GM06990 (cell line): ENCODE measurements at regions not wholly inside any gene's neighbourhood (a gene's known extent, or its start where the extent isn't known, plus 50 kb on each side); places are given as distances from the start of the nearest gene placed in this dataset.

Experiments
- DNase-seq: peaks from one replicate; pipeline ENCODE4 v3.0.0-alpha.2; 2011; ENCODE audit not compliant: insufficient read length; ENCODE audit errors: extremely low read depth
- H3K27me3 ChIP-seq: replicated peaks from 2 replicates; pipeline ENCODE4 v1.6.0; 2011; ENCODE audit warnings: low read length; ENCODE audit not compliant: control insufficient read depth, insufficient read depth
- H3K36me3 ChIP-seq: 2 replicates; pipeline ENCODE4 v1.5.1; 2011; ENCODE audit warnings: low read length; ENCODE audit not compliant: control insufficient read depth, insufficient read depth
- H3K4me3 ChIP-seq: replicated peaks from 2 replicates; pipeline ENCODE4 v1.5.1; 2011; ENCODE audit warnings: low read depth, mild to moderate bottlenecking, control low read depth, low read length
- TF ChIP-seq, protein P1 (sequence below): IDR thresholded peaks from 2 replicates; pipeline ENCODE4 v1.5.1; 2011; ENCODE audit warnings: low read length, control low read depth, mild to moderate bottlenecking, inconsistent platforms; ENCODE audit not compliant: insufficient read depth, poor library complexity, severe bottlenecking

DNA sequence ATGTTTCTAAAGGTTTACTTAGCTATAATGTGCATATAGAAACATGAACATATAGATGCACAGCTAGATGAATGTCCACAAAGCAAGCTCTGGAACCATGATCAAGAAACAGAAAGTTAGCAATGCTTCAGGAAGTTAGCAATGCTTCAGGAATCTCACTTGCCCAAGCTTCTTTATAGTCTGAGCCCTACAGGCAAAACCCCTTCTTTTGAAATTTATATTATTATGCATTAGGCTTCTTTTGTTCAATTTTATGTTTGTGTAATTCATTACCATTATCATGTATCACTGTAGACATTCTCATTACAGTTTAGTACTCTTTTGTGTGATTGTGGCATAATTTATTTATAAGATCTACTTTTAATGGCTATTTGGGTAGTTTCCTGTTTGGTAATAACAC lies 286.4 kb upstream of the BCHE start:
- H3K4me3 ChIP-seq: no peak overlapping the region
- no peaks in the 10 kb centered on the region for H3K36me3 ChIP-seq
- DNase-seq: no peak
- TF ChIP-seq, protein P1, sequence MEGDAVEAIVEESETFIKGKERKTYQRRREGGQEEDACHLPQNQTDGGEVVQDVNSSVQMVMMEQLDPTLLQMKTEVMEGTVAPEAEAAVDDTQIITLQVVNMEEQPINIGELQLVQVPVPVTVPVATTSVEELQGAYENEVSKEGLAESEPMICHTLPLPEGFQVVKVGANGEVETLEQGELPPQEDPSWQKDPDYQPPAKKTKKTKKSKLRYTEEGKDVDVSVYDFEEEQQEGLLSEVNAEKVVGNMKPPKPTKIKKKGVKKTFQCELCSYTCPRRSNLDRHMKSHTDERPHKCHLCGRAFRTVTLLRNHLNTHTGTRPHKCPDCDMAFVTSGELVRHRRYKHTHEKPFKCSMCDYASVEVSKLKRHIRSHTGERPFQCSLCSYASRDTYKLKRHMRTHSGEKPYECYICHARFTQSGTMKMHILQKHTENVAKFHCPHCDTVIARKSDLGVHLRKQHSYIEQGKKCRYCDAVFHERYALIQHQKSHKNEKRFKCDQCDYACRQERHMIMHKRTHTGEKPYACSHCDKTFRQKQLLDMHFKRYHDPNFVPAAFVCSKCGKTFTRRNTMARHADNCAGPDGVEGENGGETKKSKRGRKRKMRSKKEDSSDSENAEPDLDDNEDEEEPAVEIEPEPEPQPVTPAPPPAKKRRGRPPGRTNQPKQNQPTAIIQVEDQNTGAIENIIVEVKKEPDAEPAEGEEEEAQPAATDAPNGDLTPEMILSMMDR: no peak
- H3K27me3 ChIP-seq: no peaks in the 10 kb centered on the region

DNA sequence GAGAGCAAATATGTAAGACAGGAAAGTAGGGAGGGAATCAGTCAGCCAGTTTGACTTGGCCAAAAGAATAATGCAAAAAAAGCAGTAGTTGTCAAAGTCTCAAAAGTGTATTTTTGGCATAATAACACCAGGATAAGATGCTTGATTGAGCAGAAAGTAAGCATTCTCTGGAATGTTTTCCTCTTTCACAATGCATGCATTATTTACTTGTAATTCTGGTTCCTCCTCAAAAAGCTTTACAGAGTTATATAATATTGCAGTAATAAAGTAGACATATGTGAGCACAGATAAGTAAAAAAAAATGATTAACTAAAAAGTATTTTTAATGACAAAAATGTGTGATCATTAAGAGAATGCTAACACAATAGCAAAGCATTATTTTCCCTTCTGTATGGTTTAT lies 285.9 kb upstream of the BCHE start:
- no peak for DNase-seq
- H3K36me3 ChIP-seq: no peaks in the 10 kb centered on the region

DNA sequence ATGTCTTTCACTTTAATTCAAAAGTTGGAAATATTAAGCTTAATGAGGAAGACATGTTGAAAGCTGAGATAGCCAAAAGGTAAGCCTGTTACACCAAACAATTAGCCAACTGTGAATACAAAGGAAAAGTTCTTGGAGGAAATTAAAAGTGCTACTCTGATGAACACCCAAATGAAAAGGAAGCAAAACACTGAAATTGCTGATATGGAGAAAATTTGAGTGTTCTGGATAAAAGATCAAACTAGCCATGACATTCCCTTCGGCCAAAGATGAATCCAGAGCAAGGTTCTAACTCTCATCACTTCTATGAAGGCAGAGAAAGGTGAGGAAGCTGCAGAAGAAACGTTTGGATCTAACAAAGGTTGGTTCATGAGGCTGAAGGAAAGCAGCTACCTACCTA lies 280.8 kb upstream of the BCHE start:
- Histone ChIP-seq H3K27me3 (no peaks in the 10 kb centered on the region), H3K4me3 (no peak overlapping the region), H3K36me3 (no peaks in the 10 kb centered on the region)
- DNase-seq: no peak
- TF ChIP-seq, protein P1: no peak

More for the DNA sequence above, 285.9 kb upstream of the BCHE start:
- H3K4me3 ChIP-seq: no peak overlapping the region
- no peaks in the 10 kb centered on the region for H3K27me3 ChIP-seq
- TF ChIP-seq, protein P1: no peak

DNA sequence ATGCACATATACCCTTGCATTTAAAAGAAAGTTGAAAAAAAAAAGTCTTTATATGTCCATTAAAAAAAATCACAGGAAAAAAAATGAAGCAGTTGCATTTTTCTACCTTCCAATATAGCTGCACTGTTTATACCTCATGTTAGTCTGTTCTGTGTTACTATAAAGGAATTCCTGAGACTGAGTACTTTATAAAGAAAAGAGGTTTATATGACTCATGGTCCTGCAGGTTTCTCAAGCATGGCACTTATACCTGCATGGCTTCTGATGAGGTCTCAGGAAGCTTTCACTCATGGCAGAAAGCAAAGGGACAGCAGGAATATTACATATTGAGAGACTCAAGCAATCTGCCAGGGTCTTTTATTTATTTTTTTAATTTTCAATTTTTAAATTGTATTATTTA lies 277.2 kb upstream of the BCHE start:
- Histone ChIP-seq H3K27me3 (no peaks in the 10 kb centered on the region), H3K36me3 (no peaks in the 10 kb centered on the region), H3K4me3 (no peak overlapping the region)
- TF ChIP-seq, protein P1: no peak
- DNase-seq: no peak

DNA sequence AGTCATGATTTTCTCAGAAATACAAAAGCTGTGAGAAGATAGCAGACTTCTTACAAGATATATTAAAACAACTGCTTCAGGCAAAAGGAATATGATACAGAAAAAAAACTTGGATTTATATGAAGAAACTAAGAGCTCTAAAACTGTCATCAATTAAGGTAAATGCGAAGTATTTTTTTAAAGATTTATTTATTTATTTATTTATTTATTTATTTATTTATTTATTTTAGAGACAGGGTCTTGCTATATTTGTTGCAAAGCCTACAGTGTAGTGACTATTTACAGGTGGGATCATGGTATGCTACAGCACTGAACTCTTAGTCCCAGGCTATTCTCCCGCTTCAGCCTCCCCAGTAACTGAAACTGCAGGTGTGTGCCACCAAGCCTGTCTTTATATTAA lies 274.3 kb upstream of the BCHE start:
- TF ChIP-seq, protein P1: no peak
- no peak overlapping the region for H3K4me3 ChIP-seq
- no peaks in the 10 kb centered on the region for H3K36me3 ChIP-seq
- no peaks in the 10 kb centered on the region for H3K27me3 ChIP-seq
- DNase-seq: no peak

DNA sequence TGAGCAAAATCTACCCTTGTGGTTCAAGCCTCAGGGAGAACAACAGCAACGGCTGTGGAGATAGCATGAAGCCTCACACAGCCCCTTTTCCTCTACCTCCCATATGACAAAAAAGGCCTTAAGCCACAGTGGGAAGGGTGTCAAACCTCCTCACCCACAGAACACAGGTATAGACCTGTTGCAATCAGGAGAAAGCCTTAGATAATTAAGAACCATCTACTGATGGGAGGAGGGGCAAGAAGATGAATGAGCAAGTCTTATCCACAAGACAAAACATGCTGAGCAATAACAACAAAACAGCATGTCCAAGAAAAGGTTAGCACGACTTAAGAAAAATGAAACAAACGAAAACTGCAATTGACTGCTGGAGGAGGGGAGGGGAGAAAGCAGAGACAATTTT lies 272.9 kb upstream of the BCHE start:
- Histone ChIP-seq H3K4me3 (no peak overlapping the region), H3K36me3 (no peaks in the 10 kb centered on the region), H3K27me3 (no peaks in the 10 kb centered on the region)
- TF ChIP-seq, protein P1: no peak
- no peak for DNase-seq
